GM12878 (cell line): ENCODE measurements at regions not wholly inside any gene's neighbourhood (a gene's known extent, or its start where the extent isn't known, plus 50 kb on each side); places are given as distances from the start of the nearest gene placed in this dataset.
"Not testable (repeated sequence)": the region's sequence is repeated elsewhere in the genome, so short reads cannot be mapped to it uniquely, and the experiment has no call there.

ENCODE experiments used
- ATAC-seq: fragments of 200-7000 bp; cut with Tn5 transposase; 3 replicates; pipeline ENCODE4 v1.9.1; 2020; ENCODE audit warnings: mild to moderate bottlenecking, moderate library complexity
- BruUV-seq: library from RNA; stranded (reverse); fragments of 400-500 nt; replicated peaks from 2 replicates; lab custom pipeline; 2021; lab: Mats Ljungman, UMichigan
- CTCF ChIA-PET: fragments of 300-600 bp; sonication (Branson Sonifier 250); formaldehyde crosslinking; extraction: SDS; loops from one replicate; lab custom pipeline; 2021; ENCODE audit warnings: inconsistent platforms; lab: Yijun Ruan, JAX
- POLR2A ChIA-PET: fragments of 350-600 bp; formaldehyde crosslinking; extraction: SDS; loops from one replicate; lab custom pipeline; 2021; ENCODE audit warnings: inconsistent platforms; lab: Charles Lee
- RAD21 ChIA-PET: fragments of 300-600 bp; sonication (Branson Sonifier 250); formaldehyde crosslinking; loops from one replicate; lab custom pipeline; 2023; ENCODE audit warnings: antibody characterized with exemption; ENCODE audit not compliant: unreplicated experiment; lab: Charles Lee
- SMC1A ChIA-PET: fragments of 300-600 bp; sonication (Branson Sonifier 250); formaldehyde crosslinking; loops from one replicate; lab custom pipeline; 2023; ENCODE audit not compliant: unreplicated experiment, uncharacterized antibody; lab: Charles Lee
- DNase-seq: peaks from one replicate; pipeline ENCODE4 v3.0.0-alpha.2; 2011; ENCODE audit warnings: low read depth, low spot score
- FAIRE-seq: peaks from 3 replicates; lab custom pipeline; 2011; peaks lifted over from hg19 to GRCh38; lab: Jason Lieb, UNC
- H2AFZ ChIP-seq: 2 replicates; pipeline ENCODE4 v1.6.0; 2011; ENCODE audit warnings: low read depth, low read length, control low read depth; ENCODE audit not compliant: control insufficient read depth
- H3K27ac ChIP-seq: 2 replicates; pipeline ENCODE4 v1.5.1; 2011; ENCODE audit warnings: control low read depth; ENCODE audit not compliant: control insufficient read depth, insufficient read depth
- H3K27me3 ChIP-seq, 2 experiments: replicated peaks in 1 of 2; 2 replicates each; pipeline versions ENCODE4 v1.6.0 to v1.6.1; 2011; ENCODE audit warnings: low read length in 1 of 2; ENCODE audit not compliant: control insufficient read depth in 2 of 2, insufficient read depth in 2 of 2
- H3K36me3 ChIP-seq, 2 experiments: 2 replicates each; pipeline ENCODE4 v1.5.1; 2011; ENCODE audit warnings: low read length in 1 of 2; ENCODE audit not compliant: control insufficient read depth in 2 of 2, insufficient read depth in 2 of 2
- H3K4me1 ChIP-seq: 2 replicates; pipeline ENCODE4 v1.6.1; 2011; ENCODE audit warnings: mild to moderate bottlenecking, low read length, moderate library complexity, mixed read lengths; ENCODE audit not compliant: control insufficient read depth, insufficient read depth
- H3K4me2 ChIP-seq: 2 replicates; pipeline ENCODE4 v1.6.0; 2011; ENCODE audit warnings: control low read depth; ENCODE audit not compliant: control insufficient read depth, insufficient read depth
- H3K4me3 ChIP-seq: fragments of 200-600 bp; sonication (generic); 2 replicates; pipeline ENCODE4 v1.5.1; 2016
- H3K79me2 ChIP-seq: 2 replicates; pipeline ENCODE4 v1.6.0; 2011; ENCODE audit warnings: low read length; ENCODE audit not compliant: control insufficient read depth, insufficient read depth
- H3K9ac ChIP-seq: 2 replicates; pipeline ENCODE4 v1.8.0; 2011; ENCODE audit warnings: low read length, control low read depth, mixed read lengths; ENCODE audit not compliant: control insufficient read depth, insufficient read depth
- H3K9me3 ChIP-seq: replicated peaks from 3 replicates; pipeline ENCODE4 v1.5.1; 2011; ENCODE audit warnings: mild to moderate bottlenecking, low read length; ENCODE audit not compliant: control insufficient read depth, insufficient read depth
- H4K20me1 ChIP-seq: 2 replicates; pipeline ENCODE4 v1.6.0; 2011; ENCODE audit not compliant: control insufficient read depth, insufficient read depth
- WGBS: methylation state at CpG from one replicate; pipeline ENCODE4 v1.1.6; 2016; ENCODE audit warnings: low lambda C conversion rate; ENCODE audit not compliant: insufficient replicate concordance, insufficient coverage; ENCODE audit errors: missing lambda C conversion rate; 5-methylcytosine and 5-hydroxymethylcytosine counted together
- in situ Hi-C: fragments of 300-500 bp; cut with MboI; formaldehyde crosslinking; loops from 9 replicates; pipeline ENCODE4 v1.14.3; 2018; ENCODE audit warnings: mixed read lengths
- intact Hi-C: fragments of 100-400 bp; cut with micrococcal nuclease; formaldehyde crosslinking; loops from one replicate; pipeline ENCODE4 v1.14.2; 2022; ENCODE audit not compliant: unreplicated experiment

- DNase-seq, H2AFZ ChIP-seq, SMC1A ChIA-PET, H4K20me1 ChIP-seq, H3K9ac ChIP-seq, RAD21 ChIA-PET, H3K27me3 ChIP-seq, CTCF ChIA-PET, H3K27ac ChIP-seq, in situ Hi-C loops, H3K4me3 ChIP-seq, H3K36me3 ChIP-seq, POLR2A ChIA-PET, intact Hi-C loops, H3K9me3 ChIP-seq, BruUV-seq, H3K4me2 ChIP-seq: not testable (repeated sequence)
- WGBS = no CpG with 5 or more reads among the region's 11 CpGs
- ATAC-seq (peak; percentile 68), FAIRE-seq (peak; percentile 92)
- Histone ChIP-seq H3K4me1 (peaks cover 41% of the 10 kb centered on the region), H3K79me2 (peaks cover 34% of the 10 kb centered on the region)
These were observed 170.0 kb downstream of the TMEM121 start for GRCh38 chr14:105696388-105696787.

- SMC1A ChIA-PET, H4K20me1 ChIP-seq, POLR2A ChIA-PET, H3K4me3 ChIP-seq, H3K9me3 ChIP-seq, FAIRE-seq, intact Hi-C loops, H3K4me2 ChIP-seq, ATAC-seq, H3K9ac ChIP-seq, CTCF ChIA-PET, DNase-seq, in situ Hi-C loops, BruUV-seq, H3K36me3 ChIP-seq, H3K27me3 ChIP-seq, RAD21 ChIA-PET, H2AFZ ChIP-seq: not testable (repeated sequence)
- Histone ChIP-seq H3K4me1 (peaks cover 50% of the 10 kb centered on the region), H3K27ac (peak overlapping the region; percentile 83), H3K79me2 (peaks cover 42% of the 10 kb centered on the region)
- 89% methylated on average over 17 of the region's 22 CpGs for WGBS
These were observed 171.0 kb downstream of the TMEM121 start for GRCh38 chr14:105697414-105697813.
